GM19238 (cell line): ENCODE measurements at regions not wholly inside any gene's neighbourhood (a gene's known extent, or its start where the extent isn't known, plus 50 kb on each side); places are given as distances from the start of the nearest gene placed in this dataset.

ENCODE experiments used
- DNase-seq: peaks from one replicate; pipeline ENCODE4 v3.0.0; 2011; ENCODE audit warnings: low spot score; ENCODE audit not compliant: insufficient read length

GRCh38 chr10:52644373-52645186, 128.0 kb downstream of the MBL2 start:
- peak; percentile 0 for DNase-seq

- no peak for DNase-seq
These were observed 127.3 kb downstream of the MBL2 start for GRCh38 chr10:52645187-52645758.

- DNase-seq: no peak
These were observed 123.1 kb downstream of the MBL2 start for GRCh38 chr10:52649511-52649910.

DNA sequence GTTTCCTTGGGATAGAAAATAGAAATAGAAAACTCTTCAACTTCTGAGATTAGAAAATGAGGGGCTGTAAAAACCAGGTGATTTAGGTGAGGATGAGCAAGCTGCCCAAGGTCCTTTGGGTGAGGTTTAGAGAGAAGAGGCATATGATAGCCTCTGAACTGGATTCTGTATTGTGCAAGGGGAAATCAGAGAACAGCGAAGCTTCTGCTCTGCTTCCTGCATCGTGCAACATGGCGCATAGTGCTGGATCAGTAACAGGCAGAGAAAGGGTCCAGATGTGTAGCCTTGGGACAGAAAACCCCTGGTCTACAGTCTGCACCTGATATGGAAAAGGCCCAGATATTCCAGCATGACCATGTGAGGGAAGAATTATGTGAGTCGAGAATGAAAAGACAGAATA, 121.7 kb downstream of the MBL2 start:
- no peak for DNase-seq

DNA sequence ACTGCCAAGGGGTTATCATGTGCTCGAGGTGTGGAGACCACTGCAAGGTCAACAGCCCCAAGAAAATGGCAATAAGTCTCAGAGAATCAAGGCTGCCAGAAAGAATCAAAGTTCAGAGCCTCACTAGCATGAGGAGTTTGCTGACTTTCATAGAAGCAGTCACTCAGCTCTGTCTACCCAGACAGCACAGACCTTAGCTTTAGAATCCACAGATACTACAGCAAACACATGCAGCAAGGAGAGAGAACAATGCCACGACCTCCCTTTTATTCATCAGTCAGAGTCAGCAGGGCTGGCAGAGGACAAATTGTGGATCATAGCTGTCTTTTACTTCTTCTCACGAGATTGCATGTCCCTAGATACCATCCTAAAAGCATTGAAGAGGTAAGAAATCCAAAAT, 121.3 kb downstream of the MBL2 start:
- no peak for DNase-seq

- no peak for DNase-seq
These were observed 119.9 kb downstream of the MBL2 start for GRCh38 chr10:52652431-52653262.

DNA sequence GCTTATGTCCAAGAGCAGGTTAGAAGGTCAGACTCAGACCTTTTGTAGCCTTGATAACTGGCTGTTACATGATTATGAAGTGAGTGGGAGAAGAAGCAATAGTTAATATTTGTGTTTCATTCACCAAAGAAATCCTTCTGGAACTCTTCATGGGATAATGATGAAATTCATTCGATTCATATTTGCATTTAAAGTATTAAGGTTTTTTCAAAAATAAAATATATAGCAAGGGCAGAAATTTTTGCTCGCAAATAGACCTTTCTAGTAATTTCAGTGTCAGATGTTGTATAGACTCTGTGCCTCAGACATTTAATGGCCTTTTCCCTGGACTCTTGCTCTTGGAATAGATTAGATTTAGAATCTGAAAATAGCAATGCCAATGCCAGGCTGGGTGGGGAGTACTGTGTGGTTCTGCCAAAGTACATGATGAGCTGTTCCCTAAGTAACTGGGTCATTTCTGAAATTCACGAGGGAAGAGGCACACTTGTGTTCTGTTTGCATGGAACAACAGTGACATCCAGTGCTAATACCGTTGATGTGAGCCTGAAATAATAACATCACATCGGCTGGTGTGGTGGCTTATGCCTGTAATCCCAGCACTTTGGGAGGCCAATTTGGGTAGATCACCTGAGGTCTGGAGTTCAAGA, 119.2 kb downstream of the MBL2 start:
- no peak for DNase-seq

- DNase-seq: no peak
These were observed 118.4 kb downstream of the MBL2 start for GRCh38 chr10:52654201-52654600.

DNA sequence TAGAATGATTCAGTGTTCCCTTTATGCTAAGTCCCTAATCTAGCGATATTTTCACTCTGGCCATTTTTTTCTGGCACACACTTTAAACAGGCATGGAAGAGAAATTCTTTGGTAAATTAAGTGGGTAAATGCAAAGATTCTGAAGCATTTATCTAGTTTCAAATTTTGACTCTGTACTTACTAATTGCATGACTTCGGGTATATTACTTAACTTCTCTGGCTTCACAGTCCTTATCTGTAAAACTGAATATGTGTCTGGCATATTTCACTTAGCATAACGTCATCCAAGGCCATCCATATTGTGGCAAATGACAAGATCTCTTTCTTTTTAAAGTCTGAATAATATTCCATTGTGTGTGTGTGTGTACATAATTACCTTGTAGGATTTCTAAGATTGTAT, 114.5 kb downstream of the MBL2 start:
- no peak for DNase-seq

GRCh38 chr10:52659085-52659484, 113.5 kb downstream of the MBL2 start:
- DNase-seq: no peak

DNA sequence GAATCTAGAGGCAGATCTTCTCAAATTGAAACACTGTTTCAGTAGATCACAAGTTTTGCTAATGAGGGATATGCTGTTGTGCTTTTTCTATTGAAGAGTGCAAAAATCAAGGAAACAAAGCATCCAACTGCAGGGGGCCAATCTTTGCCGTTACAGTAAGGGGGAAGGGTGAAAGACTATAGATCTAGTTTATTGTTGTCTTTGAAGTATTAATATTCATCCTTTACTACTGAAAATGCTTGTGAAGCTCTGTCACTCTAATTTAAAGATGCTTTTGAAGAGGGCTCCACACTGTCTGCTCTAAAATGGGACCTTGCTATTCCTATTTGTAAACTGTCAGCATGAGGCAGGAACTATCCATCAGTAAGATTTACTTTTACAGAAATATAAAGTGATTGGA, 110.3 kb downstream of the MBL2 start:
- DNase-seq: no peak

GRCh38 chr10:52663161-52663560, 109.4 kb downstream of the MBL2 start:
- no peak for DNase-seq

GRCh38 chr10:52664629-52665028, 108.0 kb downstream of the MBL2 start:
- no peak for DNase-seq

DNA sequence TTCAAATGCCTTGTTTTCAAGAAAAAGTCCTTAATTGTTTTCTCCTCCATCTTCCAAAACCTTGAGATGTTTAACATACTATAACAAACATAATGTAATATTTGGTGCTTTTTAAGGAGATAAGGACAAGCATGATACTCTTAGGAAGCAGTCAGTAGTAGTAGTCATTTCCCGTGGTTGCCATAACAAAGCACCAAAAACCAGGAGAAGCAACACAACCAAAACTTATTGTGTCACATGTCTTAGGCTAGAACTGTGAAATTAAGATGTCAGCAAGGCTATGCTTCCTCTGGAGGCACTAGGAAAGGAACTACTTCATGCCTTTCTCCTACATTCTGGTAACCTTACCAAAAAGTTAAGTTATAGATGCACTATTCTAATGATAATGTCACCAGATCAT, 106.8 kb downstream of the MBL2 start:
- DNase-seq: no peak

DNA sequence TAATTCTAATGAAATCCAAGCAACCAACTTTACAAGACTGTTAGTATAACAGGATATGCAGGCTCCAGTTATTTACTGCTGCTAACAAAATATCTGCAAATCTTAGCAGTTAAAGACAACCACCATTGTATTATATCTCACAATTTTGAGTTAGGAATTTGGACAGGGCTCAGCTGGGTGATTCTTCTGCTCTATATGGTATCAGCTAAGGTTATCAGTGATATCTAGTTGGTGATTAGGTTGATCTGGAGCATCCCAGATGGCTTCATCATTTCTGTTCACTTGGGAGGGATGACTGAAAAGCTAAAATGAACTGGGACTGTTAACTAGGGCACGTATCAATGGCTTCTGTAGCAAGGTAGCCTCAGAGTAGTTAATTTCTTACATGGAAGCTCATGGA, 105.7 kb downstream of the MBL2 start:
- DNase-seq: no peak

- no peak for DNase-seq
These were observed 104.6 kb downstream of the MBL2 start for GRCh38 chr10:52668024-52668423.

DNA sequence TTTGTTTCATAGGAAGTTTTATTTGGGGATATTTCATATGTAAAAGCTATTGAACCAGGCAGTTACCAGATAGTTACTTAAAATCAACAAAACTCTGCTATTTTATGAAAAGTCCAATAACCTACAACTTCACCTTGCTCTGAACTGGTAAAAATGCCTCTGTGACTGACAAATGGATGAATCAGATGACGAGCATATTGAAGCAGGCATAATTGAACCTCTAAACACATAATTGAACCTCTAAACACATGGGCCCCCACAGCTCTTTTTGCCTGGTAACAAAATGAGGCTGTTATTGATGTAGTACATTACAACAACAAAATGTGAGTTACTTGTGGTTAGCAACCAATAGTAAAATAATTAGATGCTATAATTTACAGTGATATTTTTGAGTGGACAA, 99.7 kb downstream of the MBL2 start:
- no peak for DNase-seq

DNA sequence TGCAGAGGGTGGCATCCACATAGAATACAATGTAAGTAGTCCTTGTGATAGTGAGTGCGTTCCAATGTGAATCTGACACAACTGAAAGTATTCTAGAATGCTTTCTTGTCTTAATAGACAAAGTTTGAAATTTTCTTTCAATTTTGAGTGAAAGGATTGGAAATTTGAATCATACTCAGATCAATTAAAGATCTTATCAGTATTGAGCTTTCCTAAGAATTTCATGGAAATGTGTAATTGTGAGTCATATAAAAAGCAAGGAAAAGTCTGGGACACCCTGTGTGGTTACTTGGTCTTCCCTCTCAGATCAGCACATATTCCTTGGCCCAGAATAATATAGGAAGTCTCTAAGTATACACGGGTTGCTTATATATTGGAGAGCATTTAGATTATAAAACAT, 99.1 kb downstream of the MBL2 start:
- DNase-seq: no peak

DNA sequence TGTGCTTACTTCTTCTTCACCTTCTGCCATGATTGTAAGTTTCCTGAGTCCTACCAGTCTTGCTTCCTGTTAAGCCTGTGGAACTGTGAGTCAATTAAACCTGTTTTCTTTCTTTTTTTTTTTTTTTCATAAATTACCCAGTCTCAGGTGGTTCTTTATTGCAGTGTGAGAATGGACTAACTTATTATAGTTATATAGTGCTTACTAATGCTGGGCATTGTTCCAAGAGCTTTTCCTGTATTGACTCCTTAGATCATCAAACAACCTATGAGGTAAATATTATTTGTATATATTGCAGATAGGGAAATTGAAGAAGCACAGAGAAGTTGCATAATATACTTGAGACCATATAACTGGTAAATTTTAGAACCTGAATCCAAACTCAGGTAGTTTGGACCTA, 98.1 kb downstream of the MBL2 start:
- DNase-seq: no peak

DNA sequence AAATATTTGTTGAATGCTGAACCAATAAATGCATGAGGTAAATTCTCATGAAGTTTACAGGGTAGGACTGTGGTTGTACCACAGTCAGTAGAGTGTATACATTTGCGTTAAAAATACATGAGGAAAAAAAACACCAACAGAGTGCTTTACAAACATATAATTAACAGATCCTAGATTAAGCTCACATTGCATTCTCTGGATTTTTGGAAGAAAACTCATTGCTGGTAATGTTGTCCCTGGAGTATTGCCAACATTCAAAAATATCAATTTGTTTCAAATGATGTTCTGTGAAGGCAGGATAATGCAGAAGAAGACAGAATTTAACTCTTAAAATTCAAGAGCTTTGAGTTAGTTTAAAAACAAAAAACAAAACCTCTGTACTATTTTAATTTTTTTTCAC, 95.5 kb downstream of the MBL2 start:
- DNase-seq: no peak

- DNase-seq: no peak
These were observed 94.0 kb downstream of the MBL2 start for GRCh38 chr10:52678611-52679010.

- DNase-seq: no peak
These were observed 93.5 kb downstream of the MBL2 start for GRCh38 chr10:52679117-52679516.
